A549 (cell line): ENCODE measurements at regions not wholly inside any gene's neighbourhood (a gene's known extent, or its start where the extent isn't known, plus 50 kb on each side); places are given as distances from the start of the nearest gene placed in this dataset.

ENCODE experiments used
- ATAC-seq, 2 experiments: fragments of 200-7000 bp in 1 of 2; fragments of >200 bp in 1 of 2; cut with Nextera tagmentation in 1 of 2; cut with Tn5 transposase in 1 of 2; 3 replicates each; pipeline versions ENCODE4 v1.8.0 to v1.9.1; 2018 to 2020; ENCODE audit warnings: mild to moderate bottlenecking in 1 of 2, moderate library complexity in 1 of 2
- CTCF ChIA-PET: fragments of 300-600 bp; sonication (Branson Sonifier 250); formaldehyde crosslinking; extraction: SDS; loops from one replicate; lab custom pipeline; 2021; ENCODE audit warnings: antibody characterized with exemption, inconsistent platforms; lab: Yijun Ruan, JAX
- POLR2A ChIA-PET: fragments of 350-600 bp; formaldehyde crosslinking; extraction: SDS; loops from one replicate; lab custom pipeline; 2021; ENCODE audit warnings: antibody characterized with exemption, inconsistent platforms; lab: Yijun Ruan, JAX
- DNase-seq, 2 experiments: peaks; one replicate each; pipeline versions ENCODE4 v3.0.0 to v3.0.0-alpha.2; 2011 to 2016; ENCODE audit warnings: low read depth in 1 of 2, low spot score in 1 of 2
- FAIRE-seq: peaks from 2 replicates; lab custom pipeline; 2011; peaks lifted over from hg19 to GRCh38; lab: Jason Lieb, UNC
- H3K27ac ChIP-seq, 2 experiments: fragments of >200 bp; sonication (Bioruptor Twin); formaldehyde crosslinking; 3 replicates each; pipeline ENCODE4 v1.5.1; 2016 to 2017
- H3K4me1 ChIP-seq: fragments of >200 bp; sonication (Bioruptor Twin); formaldehyde crosslinking; 3 replicates; pipeline ENCODE4 v1.6.1; 2016
- H3K4me2 ChIP-seq: fragments of >200 bp; sonication (Bioruptor Twin); formaldehyde crosslinking; 3 replicates; pipeline ENCODE4 v1.6.1; 2016
- H3K4me3 ChIP-seq: fragments of >200 bp; sonication (Bioruptor Twin); formaldehyde crosslinking; 3 replicates; pipeline ENCODE4 v1.5.1; 2016
- H3K9me3 ChIP-seq: fragments of >200 bp; sonication (Bioruptor Twin); formaldehyde crosslinking; 3 replicates; pipeline ENCODE4 v1.6.1; 2016
- CBX2 ChIP-seq: fragments of 200-600 bp; sonication (generic); IDR thresholded peaks from 2 replicates; pipeline ENCODE4 v1.6.1; 2016; ENCODE audit warnings: low read depth, mild to moderate bottlenecking, borderline replicate concordance
- CEBPB ChIP-seq, 2 experiments: fragments of >200 bp in 1 of 2; sonication (Bioruptor Twin) in 1 of 2; formaldehyde crosslinking in 1 of 2; IDR thresholded peaks; 2 replicates each; pipeline ENCODE4 v1.6.1; 2012 to 2016
- CHD4 ChIP-seq: fragments of 200-600 bp; sonication (generic); IDR thresholded peaks from 2 replicates; pipeline ENCODE4 v1.6.1; 2016; ENCODE audit warnings: antibody characterized with exemption, mild to moderate bottlenecking, borderline replicate concordance
- EHF ChIP-seq: fragments of 250-450 bp; sonication (Bioruptor Pico); IDR thresholded peaks from 2 replicates; pipeline ENCODE4 v1.5.0; 2020; ENCODE audit warnings: mild to moderate bottlenecking
- EP300 ChIP-seq, 2 experiments: fragments of >200 bp; sonication (Bioruptor Twin); formaldehyde crosslinking; IDR thresholded peaks; 2 replicates in 1 of 2; 3 replicates in 1 of 2; pipeline ENCODE4 v1.6.1; 2016 to 2017
- FOSB ChIP-seq: fragments of 250-450 bp; sonication (Bioruptor Pico); IDR thresholded peaks from 2 replicates; pipeline ENCODE4 v1.5.0; 2020; ENCODE audit warnings: mild to moderate bottlenecking, moderate library complexity
- GATA3 ChIP-seq: IDR thresholded peaks from 2 replicates; pipeline ENCODE4 v1.6.1; 2012; ENCODE audit warnings: borderline replicate concordance
- HEYL ChIP-seq: fragments of 250-450 bp; sonication (Bioruptor Pico); IDR thresholded peaks from 2 replicates; pipeline ENCODE4 v1.8.0; 2021; ENCODE audit warnings: mild to moderate bottlenecking, moderate library complexity
- HOXA7 ChIP-seq: fragments of 250-450 bp; sonication (Bioruptor Pico); IDR thresholded peaks from 2 replicates; pipeline ENCODE4 v1.5.0; 2020; ENCODE audit warnings: mild to moderate bottlenecking, moderate library complexity
- HOXB5 ChIP-seq: fragments of 250-450 bp; sonication (Bioruptor Pico); IDR thresholded peaks from 2 replicates; pipeline ENCODE4 v1.5.0; 2020; ENCODE audit warnings: mild to moderate bottlenecking, moderate library complexity
- JUN ChIP-seq, 2 experiments: fragments of >200 bp; sonication (Bioruptor Twin); formaldehyde crosslinking; IDR thresholded peaks; 2 replicates in 1 of 2; 3 replicates in 1 of 2; pipeline ENCODE4 v1.6.1; 2016 to 2017
- KDM5A ChIP-seq: fragments of 200-600 bp; sonication (generic); IDR thresholded peaks from 2 replicates; pipeline ENCODE4 v1.6.1; 2016; ENCODE audit warnings: antibody characterized with exemption, mild to moderate bottlenecking
- MAZ ChIP-seq: fragments of 150-350 bp; IDR thresholded peaks from 2 replicates; pipeline ENCODE4 v1.6.1; 2014; ENCODE audit warnings: antibody characterized with exemption, low read depth, low read length, borderline replicate concordance
- NFE2L2 ChIP-seq: fragments of 150-350 bp; conservative IDR thresholded peaks from 2 replicates; pipeline ENCODE4 v1.6.1; 2014; ENCODE audit warnings: low read length
- NPAS2 ChIP-seq: fragments of 250-450 bp; sonication (Bioruptor Pico); IDR thresholded peaks from 2 replicates; pipeline ENCODE4 v1.8.0; 2022; ENCODE audit warnings: mild to moderate bottlenecking, moderate library complexity, borderline replicate concordance
- PHF8 ChIP-seq: fragments of 200-600 bp; sonication (generic); IDR thresholded peaks from 2 replicates; pipeline ENCODE4 v1.6.1; 2016; ENCODE audit warnings: low read depth, mild to moderate bottlenecking, antibody characterized with exemption, moderate library complexity, borderline replicate concordance
- POLR2A ChIP-seq: IDR thresholded peaks from 2 replicates; pipeline ENCODE4 v1.6.1; 2012; ENCODE audit warnings: mild to moderate bottlenecking, low read length
- POLR2AphosphoS2 ChIP-seq: conservative IDR thresholded peaks from 2 replicates; pipeline ENCODE4 v1.6.1; 2012; ENCODE audit warnings: low read length, improper control_type of control experiment, inconsistent platforms
- RARB ChIP-seq: fragments of 250-450 bp; sonication (Bioruptor Pico); IDR thresholded peaks from 2 replicates; pipeline ENCODE4 v1.8.0; 2021; ENCODE audit warnings: mild to moderate bottlenecking, moderate library complexity
- RFX5 ChIP-seq: fragments of 450-650 bp; IDR thresholded peaks from 2 replicates; pipeline ENCODE4 v1.7.1; 2014; ENCODE audit warnings: antibody characterized with exemption, mild to moderate bottlenecking, moderate library complexity
- RNF2 ChIP-seq: fragments of 200-600 bp; sonication (generic); IDR thresholded peaks from 2 replicates; pipeline ENCODE4 v1.6.1; 2016; ENCODE audit warnings: low read depth, mild to moderate bottlenecking, antibody characterized with exemption, moderate library complexity, borderline replicate concordance
- SMC3 ChIP-seq: fragments of >200 bp; sonication (Bioruptor Twin); formaldehyde crosslinking; IDR thresholded peaks from 3 replicates; pipeline ENCODE4 v1.6.1; 2018; ENCODE audit warnings: inconsistent platforms
- TFCP2L1 ChIP-seq: fragments of 250-450 bp; sonication (Bioruptor Pico); IDR thresholded peaks from 2 replicates; pipeline ENCODE4 v1.5.0; 2021; ENCODE audit warnings: mild to moderate bottlenecking
- ZC3H11A ChIP-seq: fragments of 450-650 bp; IDR thresholded peaks from 2 replicates; pipeline ENCODE4 v1.6.1; 2014; ENCODE audit warnings: antibody characterized with exemption, mild to moderate bottlenecking
- ZFP36 ChIP-seq: fragments of 450-650 bp; IDR thresholded peaks from 2 replicates; pipeline ENCODE4 v1.6.1; 2014; ENCODE audit warnings: borderline replicate concordance; ENCODE audit not compliant: partially characterized antibody
- ZNF302 ChIP-seq: fragments of 250-450 bp; sonication (Bioruptor Pico); IDR thresholded peaks from 2 replicates; pipeline ENCODE4 v1.9.0; 2021; ENCODE audit warnings: inconsistent platforms, mild to moderate bottlenecking, moderate library complexity
- ZSCAN20 ChIP-seq: fragments of 250-450 bp; sonication (Bioruptor Pico); IDR thresholded peaks from 2 replicates; pipeline ENCODE4 v1.8.0; 2022; ENCODE audit warnings: mild to moderate bottlenecking, moderate library complexity
- WGBS: methylation state at CpG from one replicate; pipeline ENCODE4 v1.1.6; 2017; ENCODE audit errors: missing lambda C conversion rate; 5-methylcytosine and 5-hydroxymethylcytosine counted together
- TF ChIP-seq, protein P1 (sequence below): IDR thresholded peaks from 2 replicates; pipeline ENCODE4 v1.6.1; 2012
- TF ChIP-seq, protein P2 (sequence below): fragments of 250-450 bp; sonication (Bioruptor Pico); IDR thresholded peaks from 2 replicates; pipeline ENCODE4 v1.5.0; 2021; ENCODE audit warnings: mild to moderate bottlenecking, moderate library complexity, borderline replicate concordance
- TF ChIP-seq, protein P3 (sequence below): fragments of 450-650 bp; IDR thresholded peaks from 2 replicates; pipeline ENCODE4 v1.6.1; 2014; ENCODE audit warnings: antibody characterized with exemption
- TF ChIP-seq, protein P4 (sequence below): IDR thresholded peaks from 2 replicates; pipeline ENCODE4 v1.6.1; 2012; ENCODE audit warnings: low read depth, borderline replicate concordance
- TF ChIP-seq, protein P5 (sequence below): fragments of >200 bp; sonication (Bioruptor Twin); formaldehyde crosslinking; IDR thresholded peaks from 2 replicates; pipeline ENCODE4 v1.6.1; 2016
- TF ChIP-seq, protein P6 (sequence below): fragments of >200 bp; sonication (Bioruptor Twin); formaldehyde crosslinking; IDR thresholded peaks from 3 replicates; pipeline ENCODE4 v1.5.1; 2016

DNA sequence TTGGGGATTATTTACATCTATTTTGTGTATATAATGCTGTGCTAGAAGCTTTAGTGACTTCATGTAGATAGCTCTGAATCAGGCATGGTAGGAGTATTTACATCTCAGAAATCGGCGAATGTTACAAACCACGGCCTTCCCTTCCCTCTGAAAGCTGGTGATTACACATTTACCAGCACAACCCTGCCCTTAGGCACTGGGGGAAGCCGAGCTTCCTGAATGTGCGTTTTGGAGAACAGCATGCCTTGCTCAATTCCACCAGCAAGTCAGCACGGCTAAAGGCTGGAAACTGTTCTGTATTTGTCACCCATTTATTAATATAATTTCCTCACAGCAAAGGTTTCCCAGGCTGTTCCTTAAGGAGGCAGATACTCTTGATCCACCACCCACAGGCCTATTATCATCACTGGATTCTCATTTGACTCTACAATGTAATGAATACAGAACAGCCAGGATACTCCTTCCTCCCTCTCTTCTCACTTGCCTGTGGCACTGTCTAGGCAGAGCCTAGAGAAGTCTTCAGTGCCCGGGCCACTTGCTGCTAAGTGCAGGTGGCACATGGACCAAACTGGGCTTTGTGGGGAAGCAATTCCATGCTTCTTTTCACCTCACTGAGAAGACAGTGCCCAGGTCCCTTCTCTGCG lies 55.2 kb upstream of the CACNA2D3 start:
- Histone ChIP-seq H3K4me2 (no peak overlapping the region), H3K4me1 (no peaks in the 10 kb centered on the region)
- POLR2A ChIA-PET: no interaction called here
- no peak for TF ChIP-seq RNF2
- no peak for TF ChIP-seq CHD4
- no peak for TF ChIP-seq CBX2
- TF ChIP-seq ZSCAN20 (CRISPR knock-in tag): no peak
- TF ChIP-seq, protein P1, sequence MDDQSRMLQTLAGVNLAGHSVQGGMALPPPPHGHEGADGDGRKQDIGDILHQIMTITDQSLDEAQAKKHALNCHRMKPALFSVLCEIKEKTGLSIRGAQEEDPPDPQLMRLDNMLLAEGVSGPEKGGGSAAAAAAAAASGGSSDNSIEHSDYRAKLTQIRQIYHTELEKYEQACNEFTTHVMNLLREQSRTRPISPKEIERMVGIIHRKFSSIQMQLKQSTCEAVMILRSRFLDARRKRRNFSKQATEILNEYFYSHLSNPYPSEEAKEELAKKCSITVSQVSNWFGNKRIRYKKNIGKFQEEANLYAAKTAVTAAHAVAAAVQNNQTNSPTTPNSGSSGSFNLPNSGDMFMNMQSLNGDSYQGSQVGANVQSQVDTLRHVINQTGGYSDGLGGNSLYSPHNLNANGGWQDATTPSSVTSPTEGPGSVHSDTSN: no peak
- TF ChIP-seq CEBPB (IDR thresholded peaks at IDR 0.05): no peak
- TF ChIP-seq EHF (CRISPR knock-in tag): no peak
- TF ChIP-seq EP300 (IDR thresholded peaks at IDR 0.05): no peak
- TF ChIP-seq, protein P2, sequence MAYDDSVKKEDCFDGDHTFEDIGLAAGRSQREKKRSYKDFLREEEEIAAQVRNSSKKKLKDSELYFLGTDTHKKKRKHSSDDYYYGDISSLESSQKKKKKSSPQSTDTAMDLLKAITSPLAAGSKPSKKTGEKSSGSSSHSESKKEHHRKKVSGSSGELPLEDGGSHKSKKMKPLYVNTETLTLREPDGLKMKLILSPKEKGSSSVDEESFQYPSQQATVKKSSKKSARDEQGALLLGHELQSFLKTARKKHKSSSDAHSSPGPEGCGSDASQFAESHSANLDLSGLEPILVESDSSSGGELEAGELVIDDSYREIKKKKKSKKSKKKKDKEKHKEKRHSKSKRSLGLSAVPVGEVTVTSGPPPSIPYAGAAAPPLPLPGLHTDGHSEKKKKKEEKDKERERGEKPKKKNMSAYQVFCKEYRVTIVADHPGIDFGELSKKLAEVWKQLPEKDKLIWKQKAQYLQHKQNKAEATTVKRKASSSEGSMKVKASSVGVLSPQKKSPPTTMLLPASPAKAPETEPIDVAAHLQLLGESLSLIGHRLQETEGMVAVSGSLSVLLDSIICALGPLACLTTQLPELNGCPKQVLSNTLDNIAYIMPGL (CRISPR knock-in tag): no peak
- TF ChIP-seq, protein P3, sequence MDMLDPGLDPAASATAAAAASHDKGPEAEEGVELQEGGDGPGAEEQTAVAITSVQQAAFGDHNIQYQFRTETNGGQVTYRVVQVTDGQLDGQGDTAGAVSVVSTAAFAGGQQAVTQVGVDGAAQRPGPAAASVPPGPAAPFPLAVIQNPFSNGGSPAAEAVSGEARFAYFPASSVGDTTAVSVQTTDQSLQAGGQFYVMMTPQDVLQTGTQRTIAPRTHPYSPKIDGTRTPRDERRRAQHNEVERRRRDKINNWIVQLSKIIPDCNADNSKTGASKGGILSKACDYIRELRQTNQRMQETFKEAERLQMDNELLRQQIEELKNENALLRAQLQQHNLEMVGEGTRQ: no peak
- no peak for TF ChIP-seq TFCP2L1 (CRISPR knock-in tag)
- no peak for TF ChIP-seq PHF8
- TF ChIP-seq POLR2AphosphoS2: no peak
- TF ChIP-seq RARB: no peak
- no peak for TF ChIP-seq FOSB
- TF ChIP-seq, protein P4, sequence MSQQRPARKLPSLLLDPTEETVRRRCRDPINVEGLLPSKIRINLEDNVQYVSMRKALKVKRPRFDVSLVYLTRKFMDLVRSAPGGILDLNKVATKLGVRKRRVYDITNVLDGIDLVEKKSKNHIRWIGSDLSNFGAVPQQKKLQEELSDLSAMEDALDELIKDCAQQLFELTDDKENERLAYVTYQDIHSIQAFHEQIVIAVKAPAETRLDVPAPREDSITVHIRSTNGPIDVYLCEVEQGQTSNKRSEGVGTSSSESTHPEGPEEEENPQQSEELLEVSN: no peak
- TF ChIP-seq NFE2L2: no peak
- TF ChIP-seq, all 56 proteins: peak for 0
- CTCF ChIA-PET: no interaction called here
- DNase-seq: no peak
- Histone ChIP-seq H3K4me3 (no peak overlapping the region), H3K9me3 (no peaks in the 10 kb centered on the region), H3K27ac (no peak overlapping the region)
- no peak for ATAC-seq
- 16% methylated on average over 7 of the region's 8 CpGs for WGBS
- no peak for FAIRE-seq

DNA sequence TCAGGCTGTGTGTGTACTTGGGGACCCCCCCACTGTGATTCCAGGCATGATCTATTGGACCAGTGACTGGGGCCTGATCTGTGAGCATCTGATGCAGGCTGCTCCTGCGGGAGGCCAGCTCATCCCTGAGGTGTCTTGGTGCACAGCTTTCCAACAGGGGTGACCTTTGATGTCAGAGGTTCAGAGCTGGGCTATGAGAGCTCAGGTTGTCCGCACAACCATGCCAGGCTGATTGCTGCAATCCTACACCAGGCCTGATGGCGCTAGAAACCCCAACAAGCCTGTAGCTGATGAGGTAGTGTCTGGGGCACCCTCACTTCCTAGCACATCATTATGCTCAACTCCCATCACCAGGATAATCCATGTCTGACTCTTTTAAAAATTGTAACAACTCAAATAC lies 56.1 kb upstream of the CACNA2D3 start:
- H3K9me3 ChIP-seq: no peaks in the 10 kb centered on the region
- ChIA-PET CTCF (no interaction called here), POLR2A (no interaction called here)
- DNase-seq (no peak), FAIRE-seq (no peak), ATAC-seq (no peak)
- H3K4me3 ChIP-seq: no peak overlapping the region
- no peaks in the 10 kb centered on the region for H3K4me1 ChIP-seq
- no peak overlapping the region for H3K4me2 ChIP-seq
- H3K27ac ChIP-seq: no peak overlapping the region
- WGBS: 63% methylated on average over 2 of the region's 3 CpGs
- TF ChIP-seq, protein P5, sequence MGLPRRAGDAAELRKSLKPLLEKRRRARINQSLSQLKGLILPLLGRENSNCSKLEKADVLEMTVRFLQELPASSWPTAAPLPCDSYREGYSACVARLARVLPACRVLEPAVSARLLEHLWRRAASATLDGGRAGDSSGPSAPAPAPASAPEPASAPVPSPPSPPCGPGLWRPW: no peak
- TF ChIP-seq KDM5A (no peak), NPAS2 (CRISPR knock-in tag) (no peak), MAZ (no peak), GATA3 (no peak), EP300 (IDR thresholded peaks at IDR 0.05) (no peak), HEYL (CRISPR knock-in tag) (no peak), ZFP36 (no peak), RFX5 (no peak), NFE2L2 (no peak), ZC3H11A (no peak), HOXB5 (CRISPR knock-in tag) (no peak), RARB (no peak), HOXA7 (CRISPR knock-in tag) (no peak), JUN (IDR thresholded peaks at IDR 0.05) (no peak), SMC3 (no peak), POLR2A (no peak), ZNF302 (CRISPR knock-in tag) (no peak)
- TF ChIP-seq, protein P6, sequence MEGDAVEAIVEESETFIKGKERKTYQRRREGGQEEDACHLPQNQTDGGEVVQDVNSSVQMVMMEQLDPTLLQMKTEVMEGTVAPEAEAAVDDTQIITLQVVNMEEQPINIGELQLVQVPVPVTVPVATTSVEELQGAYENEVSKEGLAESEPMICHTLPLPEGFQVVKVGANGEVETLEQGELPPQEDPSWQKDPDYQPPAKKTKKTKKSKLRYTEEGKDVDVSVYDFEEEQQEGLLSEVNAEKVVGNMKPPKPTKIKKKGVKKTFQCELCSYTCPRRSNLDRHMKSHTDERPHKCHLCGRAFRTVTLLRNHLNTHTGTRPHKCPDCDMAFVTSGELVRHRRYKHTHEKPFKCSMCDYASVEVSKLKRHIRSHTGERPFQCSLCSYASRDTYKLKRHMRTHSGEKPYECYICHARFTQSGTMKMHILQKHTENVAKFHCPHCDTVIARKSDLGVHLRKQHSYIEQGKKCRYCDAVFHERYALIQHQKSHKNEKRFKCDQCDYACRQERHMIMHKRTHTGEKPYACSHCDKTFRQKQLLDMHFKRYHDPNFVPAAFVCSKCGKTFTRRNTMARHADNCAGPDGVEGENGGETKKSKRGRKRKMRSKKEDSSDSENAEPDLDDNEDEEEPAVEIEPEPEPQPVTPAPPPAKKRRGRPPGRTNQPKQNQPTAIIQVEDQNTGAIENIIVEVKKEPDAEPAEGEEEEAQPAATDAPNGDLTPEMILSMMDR: no peak
